ENCODE measurements at regions not wholly inside any gene's neighbourhood (a gene's known extent, or its start where the extent isn't known, plus 50 kb on each side); places are given as distances from the start of the nearest gene placed in this dataset.

- no peak for TF ChIP-seq POLR2AphosphoS5 (IDR thresholded peaks at IDR 0.05)
- TF ChIP-seq POLR2A (IDR thresholded peaks at IDR 0.05; ENCODE audit: low read depth), result no peak
- no peak for TF ChIP-seq EP300 (IDR thresholded peaks at IDR 0.05)
- no peak for TF ChIP-seq CTCF (IDR thresholded peaks at IDR 0.05)
- H3K27me3 ChIP-seq, result no peaks in the 10 kb centered on the region
- 25% methylated on average over 5 of the region's 5 CpGs for WGBS
Observed at GRCh38 chr4:64893205-64893604, 484.0 kb upstream of the TECRL start.

DNA sequence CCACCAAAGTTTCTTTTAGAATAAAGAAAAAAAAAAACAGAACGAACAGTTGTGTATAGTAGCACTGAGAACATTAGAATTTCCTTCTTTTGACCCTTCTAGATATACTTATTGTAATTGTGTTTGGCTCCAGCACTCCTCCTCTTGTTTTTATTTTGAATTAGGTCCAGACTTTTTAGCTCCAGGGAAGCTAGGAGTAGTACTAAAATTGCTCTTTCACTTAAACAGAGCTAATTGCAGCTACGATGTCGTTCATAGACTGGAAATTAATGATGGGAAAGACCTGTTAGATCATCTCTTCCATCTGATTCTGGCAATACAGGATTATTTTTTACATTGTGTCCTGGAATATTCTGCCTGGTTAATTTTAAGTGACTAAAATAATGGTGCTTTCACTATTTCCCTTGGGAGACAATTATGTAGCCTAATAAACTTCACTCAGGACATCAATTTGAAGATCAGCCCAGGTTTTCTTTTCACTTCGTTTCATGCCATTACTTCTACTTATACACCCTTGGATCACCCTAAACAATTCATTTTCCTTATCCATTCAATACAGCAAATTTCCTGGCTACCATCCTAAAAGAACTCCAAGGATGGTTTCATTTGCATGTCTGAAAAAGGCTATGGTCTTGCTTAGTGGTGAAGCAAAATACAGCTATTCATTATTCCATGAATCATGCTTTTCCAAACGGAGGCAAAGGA lies 480.8 kb upstream of the TECRL start:
- intact Hi-C loops (cut with DNase I), result no loop called here
- H3K4me1 ChIP-seq, result peaks cover 0 to 7% (median 0%) of the 10 kb centered on the region in 4 donors
- no peaks in the 10 kb centered on the region for H3K36me3 ChIP-seq
- H3K4me3 ChIP-seq, result no peak overlapping the region
- H3K27me3 ChIP-seq, result no peaks in the 10 kb centered on the region
- H3K9me3 ChIP-seq, result no peaks in the 10 kb centered on the region
- 39% methylated on average over 5 of the region's 5 CpGs for WGBS
- no peak for TF ChIP-seq CTCF (IDR thresholded peaks at IDR 0.05)
- TF ChIP-seq POLR2A (IDR thresholded peaks at IDR 0.05; ENCODE audit: low read depth), result no peak
- no peak for TF ChIP-seq POLR2AphosphoS5 (IDR thresholded peaks at IDR 0.05)
- TF ChIP-seq EP300 (IDR thresholded peaks at IDR 0.05), result no peak
- H3K27ac ChIP-seq (replicated peaks in 1 of 4), result no peak overlapping the region
- DNase-seq (ENCODE audit: extremely low spot score), result no peak

More at GRCh38 chr4:64893205-64893604, 484.0 kb upstream of the TECRL start:
- Histone ChIP-seq H3K27ac (replicated peaks in 1 of 4) (no peak overlapping the region), H3K9me3 (no peaks in the 10 kb centered on the region), H3K36me3 (no peaks in the 10 kb centered on the region), H3K4me3 (no peak overlapping the region), H3K4me1 (peaks cover 0 to 7% (median 0%) of the 10 kb centered on the region in 4 donors)
- DNase-seq (ENCODE audit: extremely low spot score), result no peak
- intact Hi-C loops (cut with DNase I), result no loop called here

- H3K9me3 ChIP-seq, result no peaks in the 10 kb centered on the region
- H3K27me3 ChIP-seq, result no peaks in the 10 kb centered on the region
- H3K36me3 ChIP-seq, result no peaks in the 10 kb centered on the region
- no peaks in the 10 kb centered on the region for H3K4me1 ChIP-seq
- no peak overlapping the region for H3K27ac ChIP-seq (replicated peaks in 1 of 4)
- 71% methylated on average over 5 of the region's 5 CpGs for WGBS
- TF ChIP-seq EP300 (IDR thresholded peaks at IDR 0.05), result no peak
- TF ChIP-seq POLR2AphosphoS5 (IDR thresholded peaks at IDR 0.05), result no peak
- TF ChIP-seq POLR2A (IDR thresholded peaks at IDR 0.05; ENCODE audit: low read depth), result no peak
- TF ChIP-seq CTCF (IDR thresholded peaks at IDR 0.05), result no peak
- no peak for DNase-seq (ENCODE audit: extremely low spot score)
- no peak overlapping the region for H3K4me3 ChIP-seq
- intact Hi-C loops (cut with DNase I), result no loop called here
Observed at GRCh38 chr4:64883087-64883807, 474.0 kb upstream of the TECRL start.

- H3K4me3 ChIP-seq, result no peak overlapping the region
- no peak overlapping the region for H3K27ac ChIP-seq (replicated peaks in 1 of 4)
- H3K36me3 ChIP-seq, result no peaks in the 10 kb centered on the region
- no peak for DNase-seq (ENCODE audit: extremely low spot score)
- H3K4me1 ChIP-seq, result no peaks in the 10 kb centered on the region
- H3K9me3 ChIP-seq, result no peaks in the 10 kb centered on the region
- WGBS, result 60% methylated on average over 2 of the region's 2 CpGs
- intact Hi-C loops (cut with DNase I), result no loop called here
- TF ChIP-seq EP300 (IDR thresholded peaks at IDR 0.05), result no peak
- TF ChIP-seq CTCF (IDR thresholded peaks at IDR 0.05), result no peak
- TF ChIP-seq POLR2AphosphoS5 (IDR thresholded peaks at IDR 0.05), result no peak
- no peak for TF ChIP-seq POLR2A (IDR thresholded peaks at IDR 0.05; ENCODE audit: low read depth)
- no peaks in the 10 kb centered on the region for H3K27me3 ChIP-seq
Observed at GRCh38 chr4:64882311-64883086, 473.2 kb upstream of the TECRL start.
